GM23338 (cell line): ENCODE measurements at regions not wholly inside any gene's neighbourhood (a gene's known extent, or its start where the extent isn't known, plus 50 kb on each side); places are given as distances from the start of the nearest gene placed in this dataset.
A peak's percentile ranks its signal among the peaks of the same experiment; 100 is the strongest.

ENCODE experiments used
- EZH2phosphoT487 ChIP-seq: fragments of 200-600 bp; sonication (generic); IDR thresholded peaks from one replicate; pipeline ENCODE4 v1.8.1; 2018; ENCODE audit warnings: antibody characterized with exemption; ENCODE audit not compliant: unreplicated experiment
- TF ChIP-seq, protein P1 (sequence below), 2 experiments: fragments of 200-600 bp in 1 of 2; sonication (generic) in 1 of 2; conservative IDR thresholded peaks; 2 replicates each; pipeline versions ENCODE4 v1.5.1 to v1.6.1; 2016 to 2017; ENCODE audit warnings: antibody characterized with exemption in 2 of 2, low read depth in 2 of 2, mild to moderate bottlenecking in 2 of 2, moderate library complexity in 1 of 2

DNA sequence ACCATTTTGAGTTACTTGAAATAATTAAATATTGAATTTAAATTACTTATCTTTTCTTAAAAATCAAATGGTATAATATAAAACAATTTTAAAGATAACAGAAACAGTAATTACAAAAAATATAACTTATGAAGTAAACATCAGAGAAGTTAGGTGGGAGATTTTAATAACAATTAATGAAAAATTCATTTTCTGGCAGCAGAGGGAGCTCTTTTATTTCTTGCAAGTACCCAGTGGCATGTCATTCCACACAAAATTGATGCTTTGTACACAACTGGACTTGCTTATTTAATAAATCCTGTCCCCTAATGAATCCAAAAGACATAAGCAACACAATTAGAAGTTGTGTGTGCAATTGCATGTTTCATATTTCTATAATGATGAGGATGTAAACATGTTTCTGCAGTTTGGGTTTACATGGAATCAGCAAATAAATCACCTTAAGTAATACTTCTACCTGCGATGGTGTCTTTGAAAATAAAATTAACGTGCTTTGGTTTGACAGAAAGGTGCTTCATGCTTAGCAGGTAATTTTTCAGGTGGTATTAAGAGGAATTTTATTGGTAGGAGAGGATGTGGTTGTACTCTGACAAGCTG lies 861.3 kb downstream of the ZPLD1 start:
- no peak for TF ChIP-seq EZH2phosphoT487
- TF ChIP-seq, protein P1, sequence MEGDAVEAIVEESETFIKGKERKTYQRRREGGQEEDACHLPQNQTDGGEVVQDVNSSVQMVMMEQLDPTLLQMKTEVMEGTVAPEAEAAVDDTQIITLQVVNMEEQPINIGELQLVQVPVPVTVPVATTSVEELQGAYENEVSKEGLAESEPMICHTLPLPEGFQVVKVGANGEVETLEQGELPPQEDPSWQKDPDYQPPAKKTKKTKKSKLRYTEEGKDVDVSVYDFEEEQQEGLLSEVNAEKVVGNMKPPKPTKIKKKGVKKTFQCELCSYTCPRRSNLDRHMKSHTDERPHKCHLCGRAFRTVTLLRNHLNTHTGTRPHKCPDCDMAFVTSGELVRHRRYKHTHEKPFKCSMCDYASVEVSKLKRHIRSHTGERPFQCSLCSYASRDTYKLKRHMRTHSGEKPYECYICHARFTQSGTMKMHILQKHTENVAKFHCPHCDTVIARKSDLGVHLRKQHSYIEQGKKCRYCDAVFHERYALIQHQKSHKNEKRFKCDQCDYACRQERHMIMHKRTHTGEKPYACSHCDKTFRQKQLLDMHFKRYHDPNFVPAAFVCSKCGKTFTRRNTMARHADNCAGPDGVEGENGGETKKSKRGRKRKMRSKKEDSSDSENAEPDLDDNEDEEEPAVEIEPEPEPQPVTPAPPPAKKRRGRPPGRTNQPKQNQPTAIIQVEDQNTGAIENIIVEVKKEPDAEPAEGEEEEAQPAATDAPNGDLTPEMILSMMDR (conservative IDR thresholded peaks at IDR 0.05; ENCODE audit: low read depth in 2 of 2): peak; percentile 43 to 54
